HG03060 (cell line): ENCODE measurements at regions not wholly inside any gene's neighbourhood (a gene's known extent, or its start where the extent isn't known, plus 50 kb on each side); places are given as distances from the start of the nearest gene placed in this dataset.
"Not testable (repeated sequence)": the region's sequence is repeated elsewhere in the genome, so short reads cannot be mapped to it uniquely, and the experiment has no call there.

ENCODE experiments used
- ATAC-seq: cut with Tn5 transposase; IDR thresholded peaks from one replicate; pipeline ENCODE4 v1.9.1; 2021; ENCODE audit warnings: low read depth, moderate number of reproducible peaks; ENCODE audit not compliant: unreplicated experiment

GRCh38 chr12:124478416-124478815 is 89.0 kb downstream of the NCOR2 start:
- ATAC-seq, result no peak

- no peak for ATAC-seq
Measured at GRCh38 chr12:124477107-124477915, 90.1 kb downstream of the NCOR2 start.

DNA sequence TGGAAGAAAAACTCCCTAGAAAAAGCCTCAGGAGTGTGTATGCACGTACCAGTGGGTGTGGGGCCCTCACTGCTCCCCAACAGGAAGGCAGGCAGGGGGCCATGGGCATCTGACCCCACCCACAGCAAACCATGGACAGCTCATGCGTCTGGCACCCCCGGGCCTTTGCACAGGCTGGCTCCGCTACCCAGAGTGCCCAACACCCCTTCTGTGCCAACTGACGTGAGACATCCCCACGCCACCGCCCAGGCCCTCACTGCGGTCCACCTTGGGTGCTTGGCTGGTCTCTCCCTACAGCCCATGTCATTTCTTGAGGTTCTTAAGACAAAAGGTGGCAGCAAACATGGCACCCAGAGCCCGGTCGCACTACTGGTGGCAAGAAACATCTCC is 91.4 kb downstream of the NCOR2 start:
- ATAC-seq, result no peak

DNA sequence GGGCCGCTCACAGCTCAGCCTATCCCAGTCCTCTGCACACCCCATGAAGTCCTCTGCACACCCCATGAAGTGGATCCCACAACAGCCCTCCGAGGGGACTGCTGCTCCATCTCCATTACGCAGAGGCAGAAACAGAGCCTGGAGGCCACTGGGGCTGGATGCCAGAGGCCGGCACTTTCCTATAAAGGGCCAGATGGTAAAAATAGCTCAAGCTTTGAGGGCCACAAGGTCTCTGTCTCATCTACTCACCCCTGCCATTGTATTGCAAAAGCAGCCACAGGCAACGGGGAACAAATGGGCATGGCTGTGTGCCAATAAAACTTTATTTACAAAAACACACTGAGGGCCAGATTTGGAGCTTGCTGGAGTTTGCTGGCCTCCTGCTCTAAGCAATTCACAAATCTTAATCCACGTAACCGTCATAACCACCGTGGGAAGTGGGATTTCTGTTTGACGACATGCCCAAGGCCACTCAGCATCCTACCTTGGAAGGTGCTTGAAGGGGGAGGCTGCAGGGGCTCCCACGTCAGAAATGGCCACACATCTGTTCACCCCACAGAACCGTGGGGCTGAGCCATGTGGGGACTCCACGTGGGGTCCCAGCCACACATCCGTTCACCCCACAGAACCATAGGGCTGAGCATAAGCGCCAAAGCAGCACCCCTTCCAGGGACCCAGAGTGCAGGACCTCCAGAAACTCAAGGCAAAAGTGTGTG is 92.0 kb downstream of the NCOR2 start:
- no peak for ATAC-seq

GRCh38 chr12:124474709-124475108 is 92.7 kb downstream of the NCOR2 start:
- ATAC-seq, result no peak

DNA sequence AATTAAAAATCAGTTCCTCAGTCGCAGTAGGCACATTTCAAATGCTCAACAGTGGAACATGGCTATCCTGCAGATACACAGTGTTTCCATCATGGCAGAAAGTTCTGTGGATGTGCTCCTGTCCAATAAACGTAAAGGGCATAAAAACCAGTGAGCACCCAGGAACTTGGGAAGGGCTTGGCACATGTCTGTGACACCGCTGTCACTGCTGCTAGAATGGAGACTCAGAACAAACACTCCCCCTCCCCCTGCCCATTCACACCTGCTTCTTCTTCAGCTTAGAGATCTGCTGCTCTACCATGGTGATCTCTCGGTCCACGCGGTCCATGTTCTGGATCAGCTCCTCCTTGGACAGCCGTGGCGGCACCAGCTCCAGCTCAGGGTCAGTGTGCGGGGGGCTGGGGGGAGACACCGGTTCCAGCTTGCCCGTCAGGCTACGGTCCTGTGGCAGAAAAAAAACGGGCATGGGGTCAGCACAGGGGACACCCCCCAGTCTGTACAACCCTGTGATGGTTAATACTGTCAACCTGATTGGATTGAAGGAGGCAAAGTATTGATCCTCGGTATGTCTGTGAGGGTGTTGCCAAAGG is 94.6 kb downstream of the NCOR2 start:
- ATAC-seq, result no peak

- ATAC-seq, result no peak
Measured at GRCh38 chr12:124471828-124472227, 95.6 kb downstream of the NCOR2 start.

- ATAC-seq, result no peak
Measured at GRCh38 chr12:124470806-124471205, 96.6 kb downstream of the NCOR2 start.

DNA sequence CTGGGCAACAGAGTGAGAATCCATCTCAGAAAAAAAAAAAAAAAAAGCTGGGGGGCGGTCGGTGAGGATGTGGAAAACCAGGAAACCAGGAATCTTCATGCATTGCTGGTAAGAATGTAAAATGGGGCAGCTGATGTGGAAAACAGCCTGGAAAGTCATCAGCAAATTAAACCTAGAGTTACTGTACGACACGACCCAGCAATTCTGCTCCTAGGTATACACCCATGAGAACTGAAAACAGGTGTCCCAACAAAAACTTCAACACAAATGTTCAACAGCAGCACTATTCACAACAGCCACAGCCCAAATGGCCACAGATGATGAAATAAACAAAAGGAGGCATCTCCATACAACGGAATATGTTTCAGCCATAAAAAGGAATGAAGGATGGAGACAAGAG is 97.3 kb downstream of the NCOR2 start:
- no peak for ATAC-seq

DNA sequence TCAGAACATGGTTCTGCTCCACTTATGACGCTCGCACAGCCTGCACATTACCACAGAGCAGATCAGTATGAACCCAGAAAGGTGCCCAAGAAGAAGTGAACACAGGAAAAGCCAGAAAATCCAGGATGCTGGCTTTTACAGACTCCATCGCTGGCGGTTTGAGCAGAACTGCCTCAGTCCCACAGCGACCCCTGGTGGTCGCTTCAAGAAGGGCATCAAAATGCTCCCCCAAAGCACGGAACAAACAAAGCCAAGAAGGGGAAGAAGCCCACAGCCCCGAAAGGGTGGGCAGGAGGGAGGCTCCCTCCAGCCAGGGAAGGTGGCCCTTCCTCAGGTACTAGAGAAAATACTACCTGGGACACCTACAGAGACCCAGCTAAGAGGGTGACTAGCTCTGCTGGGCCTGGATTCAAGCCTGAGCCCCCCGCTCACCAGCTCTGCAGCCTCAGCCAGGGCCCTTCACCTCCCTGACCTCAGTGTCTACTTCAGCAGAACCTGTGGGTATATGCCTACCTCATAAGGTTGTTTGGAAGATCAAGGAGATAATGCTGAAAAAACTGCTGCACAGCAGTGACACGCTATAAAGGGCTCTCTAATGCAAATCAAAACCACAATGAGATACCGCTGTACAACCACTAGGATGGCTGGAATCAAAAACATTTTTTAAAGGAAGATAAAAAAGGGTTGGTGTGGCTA is 98.1 kb downstream of the NCOR2 start:
- no peak for ATAC-seq

GRCh38 chr12:124467549-124467948 is 99.9 kb downstream of the NCOR2 start:
- ATAC-seq, result not testable (repeated sequence)

- peak; percentile 87 for ATAC-seq
Measured at GRCh38 chr12:124466216-124467128, 100.9 kb downstream of the NCOR2 start.

DNA sequence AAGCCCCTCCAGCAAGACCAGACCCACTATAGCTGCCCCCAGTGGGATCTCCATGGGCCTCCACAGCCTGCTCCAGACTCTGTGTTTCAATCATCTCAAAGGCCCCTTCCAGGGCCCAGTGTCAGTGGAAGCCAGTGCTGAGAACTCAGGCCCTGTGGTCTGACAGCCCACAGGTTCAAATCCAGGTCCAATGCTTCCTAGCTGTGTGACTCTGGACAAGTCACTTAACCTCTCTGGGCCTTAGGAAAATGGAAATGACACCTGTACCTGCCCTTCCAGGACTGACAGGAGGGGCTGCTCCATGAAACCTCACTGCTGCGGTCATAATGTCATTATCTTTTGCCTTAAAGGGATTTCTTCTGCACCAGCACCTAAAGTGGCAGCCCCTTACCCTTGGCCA is 101.9 kb downstream of the NCOR2 start:
- no peak for ATAC-seq

DNA sequence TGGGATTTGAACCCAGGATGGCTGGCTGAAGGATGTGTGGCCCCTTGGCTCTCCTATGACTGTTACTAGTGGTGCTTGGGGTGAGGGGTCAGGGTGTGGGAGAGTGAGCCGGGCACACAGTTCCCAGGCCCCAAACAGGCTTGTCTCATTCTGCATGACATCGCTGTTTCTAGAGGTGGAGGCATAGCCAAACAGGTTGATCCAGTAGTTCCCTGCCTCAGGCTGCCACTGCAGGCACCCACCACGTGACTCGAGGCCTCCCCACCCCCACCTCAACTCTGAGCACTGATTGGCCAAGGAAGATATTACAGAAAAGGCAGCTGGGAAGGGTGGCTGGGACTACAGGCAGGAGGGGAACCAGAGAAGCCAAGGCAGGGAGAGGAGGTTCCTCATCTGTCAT is 102.6 kb downstream of the NCOR2 start:
- ATAC-seq, result no peak

- ATAC-seq, result no peak
Measured at GRCh38 chr12:124464062-124464461, 103.3 kb downstream of the NCOR2 start.

DNA sequence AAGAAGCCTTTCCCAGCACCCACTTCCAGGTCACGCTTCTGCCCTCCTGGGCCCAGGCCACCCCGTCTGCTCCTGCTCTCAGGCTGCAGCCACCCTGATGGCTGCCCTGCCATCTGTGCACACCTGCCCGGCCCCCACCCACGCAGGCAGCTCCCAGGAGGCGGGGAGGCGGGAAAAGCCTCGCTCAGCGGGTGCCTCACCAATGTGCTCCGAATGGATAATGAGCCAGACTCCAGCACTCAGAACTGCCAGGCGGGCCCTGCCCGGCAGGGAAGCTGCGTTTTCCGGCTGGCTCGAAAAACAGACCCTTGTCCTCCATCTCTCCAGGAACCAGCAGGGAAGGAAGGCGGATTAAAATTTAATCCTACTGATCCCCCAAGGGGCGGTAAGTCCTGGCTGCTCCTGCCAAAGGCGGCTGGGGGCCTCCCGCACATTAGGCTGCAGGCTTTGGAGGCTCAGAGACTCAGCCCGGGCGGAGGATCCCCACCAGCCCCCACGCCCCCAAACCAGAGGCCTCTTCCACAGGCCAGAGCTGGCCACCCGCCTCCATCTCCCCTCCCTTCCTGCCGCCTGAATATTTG is 104.0 kb downstream of the NCOR2 start:
- ATAC-seq, result no peak

GRCh38 chr12:124462750-124463149 is 104.7 kb downstream of the NCOR2 start:
- ATAC-seq, result no peak

GRCh38 chr12:124461851-124462623 is 105.4 kb downstream of the NCOR2 start:
- no peak for ATAC-seq

GRCh38 chr12:124461241-124461673 is 106.2 kb downstream of the NCOR2 start:
- no peak for ATAC-seq
